LNCaP clone FGC (cell line): ENCODE measurements at regions not wholly inside any gene's neighbourhood (a gene's known extent, or its start where the extent isn't known, plus 50 kb on each side); places are given as distances from the start of the nearest gene placed in this dataset.

Experiments
- DNase-seq: peaks from one replicate; pipeline ENCODE4 v3.0.0-alpha.2; 2011; ENCODE audit warnings: low read depth
- H3K4me3 ChIP-seq: 2 replicates; pipeline ENCODE4 v1.5.1; 2011; ENCODE audit warnings: mild to moderate bottlenecking, low read depth, low read length, control low read depth
- CTCF ChIP-seq: IDR thresholded peaks from 2 replicates; pipeline ENCODE4 v1.5.1; 2012; ENCODE audit warnings: mild to moderate bottlenecking; ENCODE audit not compliant: control insufficient read depth, insufficient read depth; ENCODE audit errors: extremely low read depth

GRCh38 chr3:69568458-69568857 is 170.8 kb upstream of the MITF start:
- no peak overlapping the region for H3K4me3 ChIP-seq
- TF ChIP-seq CTCF, result no peak
- no peak for DNase-seq

GRCh38 chr3:69567710-69568052 is 171.6 kb upstream of the MITF start:
- no peak for TF ChIP-seq CTCF
- no peak overlapping the region for H3K4me3 ChIP-seq

GRCh38 chr3:69567023-69567709 is 172.1 kb upstream of the MITF start:
- TF ChIP-seq CTCF, result no peak
- DNase-seq, result no peak
- H3K4me3 ChIP-seq, result no peak overlapping the region

More at GRCh38 chr3:69567710-69568052, 171.6 kb upstream of the MITF start:
- DNase-seq, result no peak

GRCh38 chr3:69566275-69566674 is 173.0 kb upstream of the MITF start:
- DNase-seq, result no peak
- no peak for TF ChIP-seq CTCF
- no peak overlapping the region for H3K4me3 ChIP-seq

- DNase-seq, result no peak
- no peak for TF ChIP-seq CTCF
- no peak overlapping the region for H3K4me3 ChIP-seq
Observed at GRCh38 chr3:69565316-69565715, 173.9 kb upstream of the MITF start.

GRCh38 chr3:69563981-69564380 is 175.3 kb upstream of the MITF start:
- no peak for TF ChIP-seq CTCF
- DNase-seq, result no peak
- H3K4me3 ChIP-seq, result no peak overlapping the region

- DNase-seq, result no peak
Observed at GRCh38 chr3:69563151-69563550, 176.1 kb upstream of the MITF start.

More at GRCh38 chr3:69563151-69563550, 176.1 kb upstream of the MITF start:
- H3K4me3 ChIP-seq, result no peak overlapping the region
- TF ChIP-seq CTCF, result no peak
